HepG2 (cell line): ENCODE measurements at regions not wholly inside any gene's neighbourhood (a gene's known extent, or its start where the extent isn't known, plus 50 kb on each side); places are given as distances from the start of the nearest gene placed in this dataset.

Experiments
- ATAC-seq: fragments of 200-7000 bp; cut with Tn5 transposase; 3 replicates; pipeline ENCODE4 v1.9.1; 2020; ENCODE audit warnings: mild to moderate bottlenecking, moderate library complexity
- BruUV-seq: library from RNA; stranded (reverse); fragments of 400-500 nt; replicated peaks from 2 replicates; lab custom pipeline; 2021; lab: Mats Ljungman, UMichigan
- CTCF ChIA-PET: fragments of 300-600 bp; formaldehyde crosslinking; extraction: SDS; loops from one replicate; lab custom pipeline; 2021; ENCODE audit warnings: low total read pairs, inconsistent platforms, low intra/inter-chr PET ratio; lab: Yijun Ruan, JAX
- POLR2A ChIA-PET: fragments of 350-600 bp; sonication (Branson Sonifier 250); formaldehyde crosslinking; loops from one replicate; lab custom pipeline; 2020; ENCODE audit warnings: antibody characterized with exemption, inconsistent platforms; lab: Yijun Ruan, JAX
- DNase-seq: peaks from one replicate; pipeline ENCODE4 v3.0.0-alpha.2; 2015; ENCODE audit warnings: low spot score
- FAIRE-seq: peaks from 3 replicates; lab custom pipeline; 2011; peaks lifted over from hg19 to GRCh38; lab: Jason Lieb, UNC
- H2AFZ ChIP-seq: one replicate; pipeline ENCODE4 v1.6.1; 2011; ENCODE audit warnings: low read length, inconsistent platforms
- H3K27ac ChIP-seq: fragments of 300-600 bp; 3 replicates; pipeline ENCODE4 v1.8.0; 2011; ENCODE audit warnings: mixed run types, mild to moderate bottlenecking, mixed read lengths, low read length, inconsistent platforms; ENCODE audit not compliant: insufficient read depth; ENCODE audit errors: extremely low read length
- H3K27me3 ChIP-seq, 2 experiments: fragments of 200-600 bp in 1 of 2; 2 replicates in 1 of 2; 3 replicates in 1 of 2; pipeline versions ENCODE4 v1.6.0 to v1.8.0; 2011; ENCODE audit warnings: low read length in 2 of 2, mild to moderate bottlenecking in 2 of 2, moderate library complexity in 2 of 2, inconsistent platforms in 1 of 2; ENCODE audit not compliant: insufficient read depth in 2 of 2, control insufficient read depth in 1 of 2
- H3K36me3 ChIP-seq, 2 experiments: fragments of 200-600 bp in 1 of 2; replicated peaks in 1 of 2; 2 replicates in 1 of 2; 3 replicates in 1 of 2; pipeline versions ENCODE4 v1.5.1 to v1.8.0; 2011; ENCODE audit warnings: low read length in 2 of 2, inconsistent platforms in 1 of 2; ENCODE audit not compliant: insufficient read depth in 2 of 2, control insufficient read depth in 1 of 2
- H3K4me1 ChIP-seq: 2 replicates; pipeline ENCODE4 v1.5.1; 2012; ENCODE audit warnings: low read length, inconsistent platforms; ENCODE audit not compliant: insufficient read depth
- H3K4me2 ChIP-seq: 2 replicates; pipeline ENCODE4 v1.6.0; 2011; ENCODE audit warnings: low read depth, low read length, inconsistent platforms
- H3K4me3 ChIP-seq, 3 experiments: fragments of 200-600 bp in 1 of 3; sonication (generic), shearing (Covaris generic) in 1 of 3; replicated peaks in 1 of 3; 2 replicates each; pipeline ENCODE4 v1.5.1; 2011 to 2016; ENCODE audit warnings: low read length in 3 of 3, inconsistent platforms in 2 of 3, low read depth in 2 of 3, mild to moderate bottlenecking in 2 of 3, control low read depth in 1 of 3, mixed read lengths in 1 of 3; ENCODE audit not compliant: insufficient read depth in 1 of 3
- H3K79me2 ChIP-seq: one replicate; pipeline ENCODE4 v1.6.1; 2011; ENCODE audit warnings: low read length, inconsistent platforms; ENCODE audit not compliant: insufficient read depth
- H3K9ac ChIP-seq: 2 replicates; pipeline ENCODE4 v1.6.0; 2011; ENCODE audit warnings: mild to moderate bottlenecking, low read depth, low read length, inconsistent platforms; ENCODE audit not compliant: insufficient read depth
- H3K9me3 ChIP-seq: 2 replicates; pipeline ENCODE4 v1.5.1; 2012; ENCODE audit warnings: mild to moderate bottlenecking, low read length
- H4K20me1 ChIP-seq: 2 replicates; pipeline ENCODE4 v1.6.0; 2011; ENCODE audit warnings: inconsistent platforms, mild to moderate bottlenecking, low read length, moderate library complexity; ENCODE audit not compliant: insufficient read depth
- AGO2 ChIP-seq: fragments of 200-400 bp; formaldehyde crosslinking; optimal IDR thresholded peaks from 2 replicates; pipeline ENCODE3; 2017; ENCODE audit warnings: mild to moderate bottlenecking, low read depth, low read length, moderate library complexity
- ATF1 ChIP-seq: IDR thresholded peaks from 2 replicates; pipeline ENCODE4 v1.6.1; 2016; ENCODE audit warnings: mild to moderate bottlenecking, control low read depth
- CSRNP2 ChIP-seq: sonication (generic); formaldehyde crosslinking; conservative IDR thresholded peaks from 2 replicates; pipeline ENCODE4 v1.8.0; 2022; ENCODE audit warnings: low read depth, missing genetic modification reagents
- FOXA3 ChIP-seq: IDR thresholded peaks from 2 replicates; pipeline ENCODE4 v1.6.1; 2016; ENCODE audit warnings: missing genetic modification reagents, missing compliant biosample characterization
- HMGXB3 ChIP-seq: sonication (generic); formaldehyde crosslinking; IDR thresholded peaks from 2 replicates; pipeline ENCODE4 v1.4.0; 2020; ENCODE audit warnings: missing genetic modification reagents, borderline replicate concordance
- HNRNPH1 ChIP-seq: fragments of 200-400 bp; formaldehyde crosslinking; optimal IDR thresholded peaks from 2 replicates; pipeline ENCODE3; 2017; ENCODE audit warnings: mild to moderate bottlenecking, low read depth, low read length
- HOXA3 ChIP-seq: sonication (generic); formaldehyde crosslinking; IDR thresholded peaks from 2 replicates; pipeline ENCODE4 v1.5.0; 2020; ENCODE audit warnings: missing genetic modification reagents
- IKZF5 ChIP-seq: IDR thresholded peaks from 2 replicates; pipeline ENCODE4 v1.6.1; 2018; ENCODE audit warnings: missing genetic modification reagents, mild to moderate bottlenecking, missing compliant biosample characterization
- LRRFIP1 ChIP-seq: sonication (generic); formaldehyde crosslinking; conservative IDR thresholded peaks from 2 replicates; pipeline ENCODE4 v1.4.0; 2020; ENCODE audit warnings: missing genetic modification reagents
- MIER2 ChIP-seq: IDR thresholded peaks from 2 replicates; pipeline ENCODE4 v1.6.1; 2016; ENCODE audit warnings: missing biosample characterization, missing genetic modification reagents
- SNRNP70 ChIP-seq: fragments of 200-400 bp; formaldehyde crosslinking; IDR thresholded peaks from 2 replicates; pipeline ENCODE4 v1.6.1; 2017; ENCODE audit warnings: mild to moderate bottlenecking, low read depth, low read length, moderate library complexity
- YEATS2 ChIP-seq: sonication (generic); formaldehyde crosslinking; IDR thresholded peaks from 2 replicates; pipeline ENCODE4 v1.4.0; 2020; ENCODE audit warnings: missing genetic modification reagents, borderline replicate concordance
- ZMYM4 ChIP-seq: sonication (generic); formaldehyde crosslinking; IDR thresholded peaks from 2 replicates; pipeline ENCODE4 v1.8.1; 2023; ENCODE audit warnings: mild to moderate bottlenecking, missing genetic modification reagents
- ZNF800 ChIP-seq: sonication (generic); formaldehyde crosslinking; IDR thresholded peaks from 2 replicates; pipeline ENCODE4 v1.4.0; 2020; ENCODE audit warnings: missing genetic modification reagents
- in situ Hi-C: cut with HindIII; loops from 2 replicates; pipeline ENCODE4 v1.10.0; 2017; ENCODE audit warnings: low pct_unique_long_range_greater_than_20kb; ENCODE audit not compliant: extremely low pct_ligation_motif_present
- intact Hi-C: fragments of 100-400 bp; cut with micrococcal nuclease; formaldehyde crosslinking; loops from one replicate; pipeline ENCODE4 v1.10.0; 2022; ENCODE audit not compliant: unreplicated experiment

- ChIA-PET CTCF (no interaction called here), POLR2A (no interaction called here)
- intact Hi-C loops = no loop called here
- no peaks in the 10 kb centered on the region for H4K20me1 ChIP-seq
- peaks cover 62% of the 10 kb centered on the region for H3K9me3 ChIP-seq
- H3K79me2 ChIP-seq = no peaks in the 10 kb centered on the region
- FAIRE-seq = no peak
- no peak for DNase-seq
- no peak overlapping the region for H3K27ac ChIP-seq
- no peak overlapping the region for H2AFZ ChIP-seq
- H3K27me3 ChIP-seq = no peaks in the 10 kb centered on the region
- no peak overlapping the region for H3K4me2 ChIP-seq
- H3K4me3 ChIP-seq = no peak overlapping the region
- no TSS peak for BruUV-seq
- no peak for ATAC-seq
- in situ Hi-C loops = no loop called here
- no peaks in the 10 kb centered on the region for H3K36me3 ChIP-seq
- no peaks in the 10 kb centered on the region for H3K4me1 ChIP-seq
- H3K9ac ChIP-seq = no peak overlapping the region
- TF ChIP-seq SNRNP70 = no peak
- TF ChIP-seq CSRNP2 = no peak
- no peak for TF ChIP-seq YEATS2
- TF ChIP-seq IKZF5 (CRISPR knock-in tag) = no peak
- TF ChIP-seq ATF1 = no peak
- TF ChIP-seq ZMYM4 (CRISPR knock-in tag) = no peak
- TF ChIP-seq HNRNPH1 = no peak
- TF ChIP-seq MIER2 (CRISPR knock-in tag) = no peak
- TF ChIP-seq ZNF800 = no peak
- TF ChIP-seq HMGXB3 = no peak
- no peak for TF ChIP-seq FOXA3 (CRISPR knock-in tag)
- TF ChIP-seq LRRFIP1 = no peak
- TF ChIP-seq HOXA3 (CRISPR knock-in tag) = no peak
- TF ChIP-seq AGO2 = no peak
These were observed 446.2 kb downstream of the HTR1A start for GRCh38 chr5:63516006-63516405.
